Aorta (tissue), 5 donors: ENCODE measurements at regions not wholly inside any gene's neighbourhood (a gene's known extent, or its start where the extent isn't known, plus 50 kb on each side); places are given as distances from the start of the nearest gene placed in this dataset.

ENCODE experiments used
- ATAC-seq: fragments of 200-7000 bp; cut with Tn5 transposase; one replicate; pipeline ENCODE4 v1.9.1; 2022; ENCODE audit warnings: moderate library complexity; ENCODE audit not compliant: low FRiP score
- DNase-seq, 2 donors: peaks; one replicate each; pipeline ENCODE4 v3.0.0-alpha.2; 2020
- H3K27ac ChIP-seq, 2 donors: one replicate each; pipeline ENCODE4 v1.5.1; 2013; ENCODE audit warnings: low read length in 2 of 2, mild to moderate bottlenecking in 2 of 2, moderate library complexity in 2 of 2, control low read depth in 1 of 2, inconsistent platforms in 1 of 2, low read depth in 1 of 2
- H3K27me3 ChIP-seq, 2 donors: one replicate each; pipeline ENCODE4 v1.6.1; 2013; ENCODE audit warnings: control low read depth in 1 of 2, low read length in 1 of 2, mild to moderate bottlenecking in 1 of 2, moderate library complexity in 1 of 2; ENCODE audit not compliant: insufficient read depth in 2 of 2, control insufficient read depth in 1 of 2
- H3K36me3 ChIP-seq, 2 donors: one replicate each; pipeline ENCODE4 v1.6.1; 2013; ENCODE audit warnings: control low read depth in 1 of 2, low read length in 1 of 2, mild to moderate bottlenecking in 1 of 2; ENCODE audit not compliant: insufficient read depth in 2 of 2, control insufficient read depth in 1 of 2
- H3K4me1 ChIP-seq, 2 donors: one replicate each; pipeline ENCODE4 v1.6.1; 2013; ENCODE audit warnings: low read length in 2 of 2, control low read depth in 1 of 2, mild to moderate bottlenecking in 1 of 2, moderate library complexity in 1 of 2; ENCODE audit not compliant: insufficient read depth in 2 of 2, control insufficient read depth in 1 of 2
- H3K4me3 ChIP-seq, 2 donors: one replicate each; pipeline ENCODE4 v1.5.1; 2013; ENCODE audit warnings: low read length in 2 of 2, control low read depth in 1 of 2, mild to moderate bottlenecking in 1 of 2
- H3K9me3 ChIP-seq: one replicate; pipeline ENCODE4 v1.6.1; 2013; ENCODE audit warnings: mild to moderate bottlenecking, low read length; ENCODE audit not compliant: control insufficient read depth
- WGBS, 2 donors: extraction: QIAGEN DNeasy Blood & Tissue Kit; methylation state at CpG; one replicate each; pipeline ENCODE4 v1.1.7; 2013; 5-methylcytosine and 5-hydroxymethylcytosine counted together
- intact Hi-C, 2 donors: fragments of 100-400 bp; cut with DNase I; formaldehyde crosslinking; loops; one replicate each; pipeline versions ENCODE4 v1.14.2 to v1.15.0; 2022
- donor health status: healthy with polysubstance abuse.
- donor health status: Bipolar disorder and iron deficiency.
- donor health status: DM: no; HTN: no; CAD: no.
- donor health status: DM: no; HTN: no; CAD: no.
- donor health status: DM: yes; HTN: yes; CAD: no.

- Histone ChIP-seq H3K27ac (no peak overlapping the region), H3K36me3 (no peaks in the 10 kb centered on the region), H3K4me1 (no peaks in the 10 kb centered on the region), H3K9me3 (no peaks in the 10 kb centered on the region), H3K27me3 (no peaks in the 10 kb centered on the region), H3K4me3 (no peak overlapping the region)
- WGBS, 2 donors = 83 to 92% methylated on average over 1 of the region's 1 CpG
- ATAC-seq = no peak
- DNase-seq = no peak
- intact Hi-C loops = no loop called here
Observed at GRCh38 chr2:155528034-155528433, 804.5 kb downstream of the NR4A2 start.

- H3K27ac ChIP-seq = no peak overlapping the region
- WGBS, 2 donors = 31 to 35% methylated on average over 4 of the region's 4 CpGs
- H3K4me1 ChIP-seq = no peaks in the 10 kb centered on the region
- no peak for DNase-seq
- H3K9me3 ChIP-seq = no peaks in the 10 kb centered on the region
- intact Hi-C loops = no loop called here
- no peak for ATAC-seq
- no peaks in the 10 kb centered on the region for H3K36me3 ChIP-seq
- no peaks in the 10 kb centered on the region for H3K27me3 ChIP-seq
- H3K4me3 ChIP-seq = no peak overlapping the region
Observed at GRCh38 chr2:155525199-155525598, 807.3 kb downstream of the NR4A2 start.

DNA sequence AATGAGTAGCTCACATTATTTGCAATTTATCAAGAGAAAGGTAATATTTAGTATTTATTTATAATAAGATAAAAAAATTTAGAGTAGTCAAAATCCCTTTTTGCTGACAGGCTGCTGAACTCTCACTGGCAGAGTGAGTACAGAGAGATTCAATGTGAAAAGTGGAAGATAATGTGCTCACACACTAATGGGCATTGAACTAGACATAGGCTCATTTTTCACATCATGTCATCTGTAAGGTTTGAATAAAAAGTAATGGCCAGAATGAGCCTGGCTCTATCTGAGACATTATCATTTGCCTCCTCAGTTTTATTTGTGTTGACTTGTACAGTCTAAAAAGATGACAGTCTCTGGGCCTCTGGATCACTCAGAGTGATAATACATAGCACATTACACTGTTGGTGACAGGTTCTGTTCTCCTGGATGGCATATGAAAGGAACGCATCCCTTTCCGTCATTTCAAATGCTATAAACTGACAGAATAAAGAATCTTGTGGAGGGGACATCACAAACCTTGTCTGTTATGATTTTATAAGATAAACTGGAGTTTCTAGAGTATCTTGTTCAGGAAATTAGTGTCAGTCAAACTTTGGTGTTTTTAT, 812.9 kb downstream of the NR4A2 start:
- no peaks in the 10 kb centered on the region for H3K36me3 ChIP-seq
- DNase-seq (no peak), ATAC-seq (no peak)
- no peak overlapping the region for H3K4me3 ChIP-seq
- no peak overlapping the region for H3K27ac ChIP-seq
- intact Hi-C loops = no loop called here
- 86 to 88% methylated on average over 2 of the region's 2 CpGs for WGBS, 2 donors
- no peaks in the 10 kb centered on the region for H3K27me3 ChIP-seq
- no peaks in the 10 kb centered on the region for H3K4me1 ChIP-seq
- no peaks in the 10 kb centered on the region for H3K9me3 ChIP-seq

DNA sequence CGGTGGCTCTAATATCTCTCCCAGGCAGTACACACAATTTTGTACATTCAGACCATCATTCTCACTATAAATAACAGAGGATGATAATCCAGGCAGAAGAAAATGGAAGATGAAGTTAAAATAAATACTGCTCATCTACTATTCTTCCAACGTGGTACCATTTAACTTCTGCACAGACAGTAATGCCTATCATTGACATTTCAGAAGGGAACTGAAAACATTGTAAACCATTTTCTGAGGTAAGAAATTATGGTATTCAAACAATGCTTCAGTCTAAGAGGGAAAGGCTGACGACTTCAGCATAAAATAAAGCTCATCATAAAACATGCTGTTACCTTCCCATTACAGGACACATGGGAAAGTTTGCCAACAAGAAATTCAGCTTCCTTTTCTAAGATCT, 814.4 kb downstream of the NR4A2 start:
- Histone ChIP-seq H3K9me3 (no peaks in the 10 kb centered on the region), H3K4me3 (no peak overlapping the region), H3K27me3 (no peaks in the 10 kb centered on the region), H3K36me3 (no peaks in the 10 kb centered on the region), H3K27ac (no peak overlapping the region), H3K4me1 (no peaks in the 10 kb centered on the region)
- WGBS, 2 donors = 58 to 65% methylated on average over 3 of the region's 3 CpGs
- ATAC-seq = no peak
- no peak for DNase-seq
- intact Hi-C loops = no loop called here

DNA sequence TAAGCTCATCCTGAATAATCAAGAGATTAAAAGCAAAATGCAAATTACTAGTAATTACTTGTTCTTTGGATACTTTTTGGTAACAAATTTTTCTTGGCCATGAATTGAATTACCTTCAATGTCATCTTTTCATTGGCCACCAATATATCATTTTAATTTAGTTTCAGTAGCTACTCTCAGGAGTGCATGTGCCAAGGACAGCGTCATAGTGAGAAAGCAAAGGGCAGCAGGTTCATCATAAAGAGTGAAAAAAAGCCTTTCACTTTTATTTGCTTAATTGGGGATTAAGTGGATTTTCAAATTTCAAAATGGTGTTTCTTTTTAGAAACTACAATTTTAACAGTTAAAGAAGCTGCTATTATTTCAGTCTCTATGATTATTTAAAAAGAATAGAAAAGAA, 815.2 kb downstream of the NR4A2 start:
- no peaks in the 10 kb centered on the region for H3K36me3 ChIP-seq
- 78 to 86% methylated on average over 1 of the region's 1 CpG for WGBS, 2 donors
- intact Hi-C loops = no loop called here
- no peak overlapping the region for H3K4me3 ChIP-seq
- H3K4me1 ChIP-seq = no peaks in the 10 kb centered on the region
- H3K27me3 ChIP-seq = no peaks in the 10 kb centered on the region
- no peak overlapping the region for H3K27ac ChIP-seq
- DNase-seq = no peak
- no peaks in the 10 kb centered on the region for H3K9me3 ChIP-seq
- no peak for ATAC-seq

DNA sequence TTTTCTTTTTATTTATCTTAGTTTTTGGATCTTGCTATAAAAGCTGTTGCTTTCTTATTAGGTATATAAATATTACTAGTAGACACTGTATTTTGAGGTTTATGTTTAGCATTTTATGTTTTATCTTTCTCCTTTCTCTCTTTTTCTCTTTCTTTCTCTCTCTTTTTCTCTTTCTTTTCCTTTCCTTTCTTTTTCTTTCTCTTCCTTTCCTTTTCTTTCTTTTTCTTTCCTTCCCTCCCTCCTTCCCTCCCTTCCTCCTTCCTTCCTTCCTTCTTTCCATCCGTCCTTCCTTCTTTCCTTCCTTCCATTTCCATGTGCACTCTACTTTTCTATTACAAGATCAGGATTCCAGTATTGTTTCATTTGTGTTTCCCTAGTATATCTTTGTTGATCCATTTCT, 814.8 kb downstream of the KCNJ3 start:
- ATAC-seq (no peak), DNase-seq (no peak)
- Histone ChIP-seq H3K9me3 (no peaks in the 10 kb centered on the region), H3K27me3 (no peaks in the 10 kb centered on the region), H3K27ac (no peak overlapping the region), H3K4me1 (no peaks in the 10 kb centered on the region), H3K36me3 (no peaks in the 10 kb centered on the region), H3K4me3 (no peak overlapping the region)
- intact Hi-C loops = no loop called here
- WGBS, 2 donors = 84 to 89% methylated on average over 1 of the region's 1 CpG

DNA sequence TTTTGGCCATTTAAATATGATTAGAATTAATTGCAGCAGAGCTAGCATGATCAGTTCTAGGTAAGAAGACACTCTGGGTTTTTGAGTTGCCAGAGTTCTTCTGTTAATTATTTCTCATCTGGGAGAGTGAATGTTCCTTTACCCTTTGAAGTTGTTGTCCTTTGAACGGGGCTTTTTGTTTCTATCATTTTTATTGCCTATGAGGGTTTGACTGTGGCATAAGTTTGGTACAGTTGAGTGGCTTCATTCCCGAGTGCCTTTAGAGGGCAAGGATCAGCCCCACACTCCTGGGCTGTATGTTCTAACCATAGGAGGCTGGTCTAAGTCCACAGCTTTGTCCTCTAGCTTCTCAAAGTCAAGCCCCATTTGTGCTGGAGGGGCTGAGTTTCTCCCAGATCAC, 804.3 kb downstream of the KCNJ3 start:
- no peak for DNase-seq
- Histone ChIP-seq H3K9me3 (peaks cover 2% of the 10 kb centered on the region), H3K27me3 (no peaks in the 10 kb centered on the region), H3K4me3 (no peak overlapping the region), H3K36me3 (no peaks in the 10 kb centered on the region), H3K27ac (no peak overlapping the region), H3K4me1 (no peaks in the 10 kb centered on the region)
- 64 to 75% methylated on average over 2 of the region's 2 CpGs for WGBS, 2 donors
- ATAC-seq = no peak
- intact Hi-C loops = no loop called here

DNA sequence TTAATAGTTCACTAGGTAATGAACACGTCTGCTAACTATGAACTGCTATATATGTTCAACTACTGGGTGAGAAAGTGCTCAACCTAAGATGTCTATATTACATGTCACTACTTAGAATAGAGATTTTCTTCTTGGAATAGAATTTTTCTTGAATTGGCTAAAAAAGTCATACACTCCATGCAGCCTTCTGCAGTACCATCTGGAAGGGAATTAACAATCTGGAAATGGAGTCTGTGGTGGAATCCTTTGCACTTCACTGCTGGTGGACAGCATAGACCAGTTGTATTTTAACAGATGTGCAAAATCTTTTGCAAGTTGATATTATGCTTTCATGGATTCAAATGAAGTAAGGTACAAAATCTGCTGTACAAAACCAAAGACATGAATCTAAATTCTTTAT, 799.6 kb downstream of the KCNJ3 start:
- WGBS, 2 donors = 65% methylated on average over 1 of the region's 1 CpG
- ATAC-seq = no peak
- intact Hi-C loops = no loop called here
- Histone ChIP-seq H3K36me3 (no peaks in the 10 kb centered on the region), H3K4me1 (no peaks in the 10 kb centered on the region), H3K9me3 (peaks cover 4% of the 10 kb centered on the region), H3K4me3 (no peak overlapping the region), H3K27me3 (no peaks in the 10 kb centered on the region), H3K27ac (no peak overlapping the region)
- no peak for DNase-seq

DNA sequence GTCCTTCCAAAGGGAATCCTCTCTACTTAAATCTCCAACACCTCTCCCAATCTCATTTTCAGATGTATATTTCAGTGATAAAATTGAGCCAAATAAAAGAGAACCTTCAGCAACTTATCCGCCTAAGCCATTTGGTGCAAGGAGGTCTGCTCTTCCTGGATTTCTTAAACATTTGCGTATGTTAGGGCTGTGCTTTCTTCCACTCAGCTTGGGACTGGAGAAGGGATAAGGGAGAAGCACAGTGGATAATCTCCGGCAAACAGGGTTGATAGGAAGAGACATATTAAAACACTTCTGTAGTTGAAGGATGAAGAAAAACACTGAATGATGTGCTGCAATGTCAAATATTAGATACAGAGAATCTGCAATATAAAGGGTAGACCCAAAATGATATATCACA, 796.2 kb downstream of the KCNJ3 start:
- Histone ChIP-seq H3K27me3 (no peaks in the 10 kb centered on the region), H3K4me3 (no peak overlapping the region), H3K4me1 (no peaks in the 10 kb centered on the region), H3K36me3 (no peaks in the 10 kb centered on the region), H3K9me3 (peaks cover 2% of the 10 kb centered on the region), H3K27ac (no peak overlapping the region)
- 57% methylated on average over 3 of the region's 3 CpGs for WGBS, 2 donors
- intact Hi-C loops = no loop called here
- ATAC-seq (no peak), DNase-seq (no peak)
